B cell (primary cell): ENCODE measurements at regions not wholly inside any gene's neighbourhood (a gene's known extent, or its start where the extent isn't known, plus 50 kb on each side); places are given as distances from the start of the nearest gene placed in this dataset.

ENCODE experiments used
- ATAC-seq: fragments of 200-7000 bp; cut with Tn5 transposase; one replicate; pipeline ENCODE4 v1.10.0; 2021; ENCODE audit warnings: low read depth, mild to moderate bottlenecking, moderate number of reproducible peaks, moderate library complexity
- CTCF ChIA-PET: fragments of 350-600 bp; sonication (Branson Sonifier 250); formaldehyde crosslinking; loops from one replicate; lab custom pipeline; 2021; ENCODE audit warnings: antibody characterized with exemption, inconsistent platforms; lab: Charles Lee
- POLR2A ChIA-PET: fragments of 350-600 bp; sonication (Branson Sonifier 250); formaldehyde crosslinking; loops from one replicate; lab custom pipeline; 2021; ENCODE audit warnings: antibody characterized with exemption; lab: Charles Lee
- DNase-seq: peaks from one replicate; pipeline ENCODE4 v3.0.0; 2013
- H2AFZ ChIP-seq: 2 replicates; pipeline ENCODE4 v1.6.1; 2012; ENCODE audit warnings: mild to moderate bottlenecking, low read depth, low read length; ENCODE audit not compliant: insufficient read depth, poor library complexity, severe bottlenecking
- H3K27ac ChIP-seq, 2 donors: 1 replicate in 1 of 2; 2 replicates in 1 of 2; pipeline ENCODE4 v1.5.1; 2012 to 2013; ENCODE audit warnings: low read length in 2 of 2, mild to moderate bottlenecking in 2 of 2, moderate library complexity in 1 of 2
- H3K27me3 ChIP-seq, 4 experiments: fragments of 200-600 bp in 1 of 4; sonication (generic) in 1 of 4; replicated peaks in 1 of 4; 1 replicate in 2 of 4; 2 replicates in 2 of 4; pipeline versions ENCODE4 v1.6.1 to v1.7.0; 2013 to 2016; ENCODE audit warnings: low read length in 3 of 4, mild to moderate bottlenecking in 2 of 4, mixed read lengths in 1 of 4, moderate library complexity in 1 of 4; ENCODE audit not compliant: insufficient read depth in 4 of 4, control insufficient read depth in 3 of 4; ENCODE audit errors: control extremely low read depth in 1 of 4
- H3K36me3 ChIP-seq, 2 experiments: replicated peaks in 1 of 2; 1 replicate in 1 of 2; 2 replicates in 1 of 2; pipeline versions ENCODE4 v1.6.1 to v1.7.1; 2013; ENCODE audit warnings: low read length in 1 of 2; ENCODE audit not compliant: insufficient read depth in 2 of 2, control insufficient read depth in 1 of 2; ENCODE audit errors: control extremely low read depth in 1 of 2, extremely low read depth in 1 of 2
- H3K4me1 ChIP-seq, 2 donors: fragments of 200-600 bp in 1 of 2; sonication (generic) in 1 of 2; 1 replicate in 1 of 2; 2 replicates in 1 of 2; pipeline versions ENCODE4 v1.5.1 to v1.6.1; 2013 to 2017; ENCODE audit warnings: low read length in 2 of 2; ENCODE audit not compliant: control insufficient read depth in 2 of 2, insufficient read depth in 2 of 2
- H3K4me2 ChIP-seq: replicated peaks from 2 replicates; pipeline ENCODE3; 2012; ENCODE audit warnings: mild to moderate bottlenecking, low read depth, low read length; ENCODE audit not compliant: poor library complexity, severe bottlenecking
- H3K4me3 ChIP-seq, 5 experiments: fragments of 200-600 bp in 1 of 5; sonication (generic) in 1 of 5; 1 replicate in 3 of 5; 2 replicates in 2 of 5; pipeline versions ENCODE4 v1.5.1 to v1.7.0; 2011 to 2016; ENCODE audit warnings: low read length in 4 of 5, mild to moderate bottlenecking in 4 of 5, low read depth in 2 of 5, control low read depth in 1 of 5, moderate library complexity in 1 of 5; ENCODE audit not compliant: insufficient read depth in 1 of 5; ENCODE audit errors: control extremely low read depth in 1 of 5, extremely low read depth in 1 of 5
- H3K79me2 ChIP-seq: fragments of 200-600 bp; sonication (generic); one replicate; pipeline ENCODE4 v1.6.0; 2016; ENCODE audit warnings: low read length; ENCODE audit not compliant: control insufficient read depth, insufficient read depth
- H3K9ac ChIP-seq: fragments of 200-600 bp; sonication (generic); 2 replicates; pipeline ENCODE4 v1.6.1; 2017; ENCODE audit warnings: mild to moderate bottlenecking, low read length, moderate library complexity
- H3K9me3 ChIP-seq, 3 donors: one replicate each; pipeline versions ENCODE4 v1.6.1 to v1.7.1; 2013; ENCODE audit warnings: low read length in 2 of 3; ENCODE audit not compliant: control insufficient read depth in 2 of 3, insufficient read depth in 1 of 3; ENCODE audit errors: control extremely low read depth in 1 of 3
- H4K20me1 ChIP-seq: 2 replicates; pipeline ENCODE4 v1.6.0; 2012; ENCODE audit warnings: mild to moderate bottlenecking, low read length; ENCODE audit not compliant: insufficient read depth, control insufficient read depth, poor library complexity, severe bottlenecking
- H3K27ac Mint-ChIP-seq: one replicate; pipeline ENCODE4 v1.8.0; 2021; ENCODE audit warnings: mixed read lengths
- H3K27me3 Mint-ChIP-seq: one replicate; pipeline ENCODE4 v1.8.0; 2021; ENCODE audit warnings: mixed read lengths
- H3K4me1 Mint-ChIP-seq: one replicate; pipeline ENCODE4 v1.8.0; 2021; ENCODE audit warnings: mixed read lengths
- H3K4me3 Mint-ChIP-seq: one replicate; pipeline ENCODE4 v1.8.0; 2021; ENCODE audit warnings: mixed read lengths
- H3K9me3 Mint-ChIP-seq: one replicate; pipeline ENCODE4 v1.8.0; 2022; ENCODE audit warnings: mixed read lengths; ENCODE audit not compliant: insufficient read depth
- EZH2 ChIP-seq: IDR thresholded peaks from 2 replicates; pipeline ENCODE4 v1.6.1; 2012; ENCODE audit warnings: borderline replicate concordance, low read depth, mild to moderate bottlenecking, moderate library complexity, low read length; ENCODE audit not compliant: insufficient read depth, poor library complexity, severe bottlenecking
- WGBS: methylation state at CpG from one replicate; pipeline ENCODE4 v1.1.5; 2013; ENCODE audit warnings: missing lambda C conversion rate; ENCODE audit not compliant: insufficient coverage; 5-methylcytosine and 5-hydroxymethylcytosine counted together
- intact Hi-C: fragments of 100-400 bp; cut with micrococcal nuclease; formaldehyde crosslinking; loops from one replicate; pipeline ENCODE4 v1.10.0; 2022
- TF ChIP-seq, protein P1 (sequence below): fragments of 200-600 bp; IDR thresholded peaks from one replicate; pipeline ENCODE4 v1.8.0; 2022; ENCODE audit warnings: antibody characterized with exemption, mild to moderate bottlenecking

DNA sequence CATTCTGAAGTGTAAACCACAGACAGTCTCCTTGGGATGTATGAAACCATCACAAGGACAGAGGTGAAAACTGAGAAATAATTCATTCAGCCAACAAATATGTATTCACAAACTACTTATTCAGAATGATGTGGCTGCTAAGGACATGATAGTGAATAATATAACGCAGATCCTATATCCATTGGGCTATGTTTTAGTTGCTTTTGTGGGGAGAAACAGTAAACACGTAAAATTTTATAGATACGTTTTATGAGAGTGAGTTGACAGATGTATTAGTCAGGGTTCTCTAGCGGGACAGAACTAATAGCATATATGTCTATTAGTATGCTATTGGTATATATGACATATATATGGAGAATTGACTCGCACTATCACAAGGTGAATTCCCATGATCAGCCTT is 402.5 kb downstream of the RFPL4B start:
- H3K9me3 Mint-ChIP-seq, result no peaks in the 10 kb centered on the region

DNA sequence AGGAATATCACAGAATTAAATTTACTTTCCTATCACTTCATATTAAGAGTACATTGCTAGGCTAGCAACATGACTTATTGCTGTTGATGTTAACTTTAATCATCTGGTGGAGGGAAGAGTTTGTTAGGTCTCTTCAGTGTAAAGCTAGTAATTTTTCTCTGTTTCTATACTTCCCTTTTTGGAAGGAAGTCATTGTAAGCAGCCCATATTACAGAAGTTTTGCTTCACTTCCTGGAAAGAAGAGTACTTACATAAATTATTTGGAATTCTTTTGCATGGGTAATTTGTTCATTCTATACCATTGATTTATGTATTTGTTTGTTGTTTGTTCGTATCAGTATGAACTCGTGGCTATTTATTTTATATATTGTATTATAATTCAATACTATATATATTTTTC is 405.2 kb downstream of the RFPL4B start:
- no peaks in the 10 kb centered on the region for H3K4me1 ChIP-seq
- Mint-ChIP-seq H3K27me3 (no peaks in the 10 kb centered on the region), H3K27ac (no peak overlapping the region), H3K4me3 (no peak overlapping the region), H3K9me3 (no peaks in the 10 kb centered on the region), H3K4me1 (peaks cover 4% of the 10 kb centered on the region)
- H3K9ac ChIP-seq, result no peak overlapping the region
- H3K27me3 ChIP-seq, result no peaks in the 10 kb centered on the region
- WGBS, result no CpG with 5 or more reads among the region's 2 CpGs
- no peaks in the 10 kb centered on the region for H3K9me3 ChIP-seq
- H3K4me3 ChIP-seq, result no peak overlapping the region
- no peak for TF ChIP-seq EZH2
- TF ChIP-seq, protein P1, sequence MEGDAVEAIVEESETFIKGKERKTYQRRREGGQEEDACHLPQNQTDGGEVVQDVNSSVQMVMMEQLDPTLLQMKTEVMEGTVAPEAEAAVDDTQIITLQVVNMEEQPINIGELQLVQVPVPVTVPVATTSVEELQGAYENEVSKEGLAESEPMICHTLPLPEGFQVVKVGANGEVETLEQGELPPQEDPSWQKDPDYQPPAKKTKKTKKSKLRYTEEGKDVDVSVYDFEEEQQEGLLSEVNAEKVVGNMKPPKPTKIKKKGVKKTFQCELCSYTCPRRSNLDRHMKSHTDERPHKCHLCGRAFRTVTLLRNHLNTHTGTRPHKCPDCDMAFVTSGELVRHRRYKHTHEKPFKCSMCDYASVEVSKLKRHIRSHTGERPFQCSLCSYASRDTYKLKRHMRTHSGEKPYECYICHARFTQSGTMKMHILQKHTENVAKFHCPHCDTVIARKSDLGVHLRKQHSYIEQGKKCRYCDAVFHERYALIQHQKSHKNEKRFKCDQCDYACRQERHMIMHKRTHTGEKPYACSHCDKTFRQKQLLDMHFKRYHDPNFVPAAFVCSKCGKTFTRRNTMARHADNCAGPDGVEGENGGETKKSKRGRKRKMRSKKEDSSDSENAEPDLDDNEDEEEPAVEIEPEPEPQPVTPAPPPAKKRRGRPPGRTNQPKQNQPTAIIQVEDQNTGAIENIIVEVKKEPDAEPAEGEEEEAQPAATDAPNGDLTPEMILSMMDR, result no peak
- H3K36me3 ChIP-seq, result no peaks in the 10 kb centered on the region
- ChIA-PET POLR2A (no interaction called here), CTCF (no interaction called here)
- H3K79me2 ChIP-seq, result no peaks in the 10 kb centered on the region
- H3K4me2 ChIP-seq, result no peak overlapping the region
- no peak for DNase-seq
- H2AFZ ChIP-seq, result no peak overlapping the region
- no peaks in the 10 kb centered on the region for H4K20me1 ChIP-seq
- H3K27ac ChIP-seq, result no peak overlapping the region
- no peak for ATAC-seq
- intact Hi-C loops, result no loop called here

More for the DNA sequence above, 402.5 kb downstream of the RFPL4B start:
- Histone ChIP-seq H4K20me1 (no peaks in the 10 kb centered on the region), H3K4me1 (no peaks in the 10 kb centered on the region), H2AFZ (no peak overlapping the region), H3K4me3 (no peak overlapping the region), H3K9ac (no peak overlapping the region), H3K79me2 (no peaks in the 10 kb centered on the region), H3K36me3 (no peaks in the 10 kb centered on the region), H3K9me3 (no peaks in the 10 kb centered on the region), H3K27ac (no peak overlapping the region), H3K4me2 (no peak overlapping the region), H3K27me3 (no peaks in the 10 kb centered on the region)
- ChIA-PET POLR2A (no interaction called here), CTCF (no interaction called here)
- H3K27me3 Mint-ChIP-seq, result no peaks in the 10 kb centered on the region
- intact Hi-C loops, result no loop called here
- H3K27ac Mint-ChIP-seq, result no peak overlapping the region
- peaks cover 4% of the 10 kb centered on the region for H3K4me1 Mint-ChIP-seq
- no CpG with 5 or more reads among the region's 5 CpGs for WGBS
- DNase-seq (no peak), ATAC-seq (no peak)
- H3K4me3 Mint-ChIP-seq, result no peak overlapping the region
- TF ChIP-seq, protein P1, result no peak
- no peak for TF ChIP-seq EZH2
